H9 (cell line): ENCODE measurements at regions not wholly inside any gene's neighbourhood (a gene's known extent, or its start where the extent isn't known, plus 50 kb on each side); places are given as distances from the start of the nearest gene placed in this dataset.

Experiments used
- DNase-seq: peaks from one replicate; pipeline ENCODE4 v3.0.0-alpha.2; 2017
- H2AFZ ChIP-seq: one replicate; pipeline ENCODE4 v1.6.1; 2013; ENCODE audit warnings: mild to moderate bottlenecking, low read length, control low read depth, moderate library complexity
- H2AK5ac ChIP-seq: 2 replicates; pipeline ENCODE4 v1.6.1; 2013; ENCODE audit warnings: low read length, control low read depth, mixed read lengths; ENCODE audit not compliant: insufficient read length
- H2BK120ac ChIP-seq: one replicate; pipeline ENCODE4 v1.6.1; 2013; ENCODE audit warnings: low read depth, mild to moderate bottlenecking, low read length, control low read depth, inconsistent platforms; ENCODE audit not compliant: poor library complexity, severe bottlenecking
- H2BK12ac ChIP-seq: 2 replicates; pipeline ENCODE4 v1.6.1; 2013; ENCODE audit warnings: low read length, control low read depth, mixed read lengths, low read depth; ENCODE audit not compliant: insufficient read length
- H2BK15ac ChIP-seq: 2 replicates; pipeline ENCODE4 v1.6.1; 2013; ENCODE audit warnings: low read depth, low read length, control low read depth
- H2BK20ac ChIP-seq: one replicate; pipeline ENCODE4 v1.6.1; 2013; ENCODE audit warnings: low read depth, mild to moderate bottlenecking, low read length, control low read depth, inconsistent platforms; ENCODE audit not compliant: poor library complexity, severe bottlenecking
- H2BK5ac ChIP-seq: 2 replicates; pipeline ENCODE4 v1.6.1; 2013; ENCODE audit warnings: low read length, control low read depth, mixed read lengths; ENCODE audit not compliant: insufficient read length
- H3K14ac ChIP-seq: 2 replicates; pipeline ENCODE4 v1.6.1; 2013; ENCODE audit warnings: low read length, control low read depth; ENCODE audit not compliant: insufficient read depth
- H3K18ac ChIP-seq: 2 replicates; pipeline ENCODE4 v1.6.1; 2013; ENCODE audit warnings: low read depth, mild to moderate bottlenecking, mixed read lengths, low read length, control low read depth; ENCODE audit not compliant: insufficient read length
- H3K23ac ChIP-seq: 2 replicates; pipeline ENCODE4 v1.6.1; 2013; ENCODE audit warnings: low read length, control low read depth, mixed read lengths, low read depth; ENCODE audit not compliant: insufficient read length
- H3K23me2 ChIP-seq: 2 replicates; pipeline ENCODE4 v1.6.1; 2013; ENCODE audit warnings: low read depth, mild to moderate bottlenecking, mixed read lengths, low read length, control low read depth; ENCODE audit not compliant: insufficient read length, poor library complexity, severe bottlenecking
- H3K27ac ChIP-seq: 2 replicates; pipeline ENCODE4 v1.5.1; 2013; ENCODE audit warnings: low read length, control low read depth, mixed read lengths, low read depth; ENCODE audit not compliant: insufficient read length
- H3K27me3 ChIP-seq: 2 replicates; pipeline ENCODE4 v1.6.1; 2013; ENCODE audit warnings: low read length, control low read depth, inconsistent platforms; ENCODE audit not compliant: insufficient read depth
- H3K4ac ChIP-seq: 2 replicates; pipeline ENCODE4 v1.6.1; 2013; ENCODE audit warnings: low read depth, mild to moderate bottlenecking, control low read depth, inconsistent platforms, low read length, moderate library complexity
- H3K4me1 ChIP-seq: 2 replicates; pipeline ENCODE4 v1.6.1; 2013; ENCODE audit warnings: low read length, control low read depth, inconsistent platforms; ENCODE audit not compliant: insufficient read depth
- H3K4me2 ChIP-seq: 2 replicates; pipeline ENCODE4 v1.6.1; 2013; ENCODE audit warnings: low read length, control low read depth, mixed read lengths; ENCODE audit not compliant: insufficient read length, insufficient read depth
- H3K56ac ChIP-seq: 2 replicates; pipeline ENCODE4 v1.6.1; 2013; ENCODE audit warnings: low read depth, mild to moderate bottlenecking, mixed read lengths, low read length, control low read depth; ENCODE audit not compliant: insufficient read length
- H3K79me1 ChIP-seq: 2 replicates; pipeline ENCODE4 v1.6.1; 2013; ENCODE audit warnings: low read depth, mild to moderate bottlenecking, moderate library complexity, low read length, control low read depth, inconsistent platforms; ENCODE audit not compliant: insufficient read depth, poor library complexity, severe bottlenecking
- H3K79me2 ChIP-seq: 2 replicates; pipeline ENCODE4 v1.6.1; 2013; ENCODE audit warnings: low read length, control low read depth, inconsistent platforms; ENCODE audit not compliant: insufficient read depth
- H3K9ac ChIP-seq: 2 replicates; pipeline ENCODE4 v1.6.1; 2013; ENCODE audit warnings: low read length, control low read depth, mixed read lengths; ENCODE audit not compliant: insufficient read length; ENCODE audit errors: extremely low read depth
- H3K9me3 ChIP-seq: one replicate; pipeline ENCODE4 v1.6.1; 2013; ENCODE audit warnings: low read depth, low read length, inconsistent platforms; ENCODE audit not compliant: control insufficient read depth
- H3T11ph ChIP-seq: one replicate; pipeline ENCODE4 v1.6.1; 2013; ENCODE audit warnings: mild to moderate bottlenecking, low read length, control low read depth, inconsistent platforms
- H4K20me1 ChIP-seq: one replicate; pipeline ENCODE4 v1.6.1; 2013; ENCODE audit not compliant: control insufficient read depth, insufficient read length, insufficient read depth
- H4K5ac ChIP-seq: 2 replicates; pipeline ENCODE4 v1.6.1; 2013; ENCODE audit warnings: low read depth, mild to moderate bottlenecking, mixed read lengths, low read length, control low read depth; ENCODE audit not compliant: insufficient read length
- H4K8ac ChIP-seq: replicated peaks from 2 replicates; pipeline ENCODE4 v1.6.1; 2013; ENCODE audit warnings: low read length, control low read depth, mixed read lengths, low read depth; ENCODE audit not compliant: insufficient read length
- H4K91ac ChIP-seq: 2 replicates; pipeline ENCODE4 v1.6.1; 2013; ENCODE audit warnings: low read depth, mild to moderate bottlenecking, moderate library complexity, mixed read lengths, low read length, control low read depth; ENCODE audit not compliant: insufficient read length
- H3K27ac Mint-ChIP-seq, 3 experiments: 2 replicates in 2 of 3; 3 replicates in 1 of 3; pipeline ENCODE4 v1.8.0; 2020 to 2021; ENCODE audit warnings: mixed read lengths in 3 of 3, mild to moderate bottlenecking in 1 of 3, moderate library complexity in 1 of 3
- H3K27me3 Mint-ChIP-seq: 2 replicates; pipeline ENCODE4 v1.8.0; 2021; ENCODE audit warnings: low read depth, mild to moderate bottlenecking, moderate library complexity, mixed read lengths
- H3K36me3 Mint-ChIP-seq, 3 experiments: 2 replicates in 2 of 3; 3 replicates in 1 of 3; pipeline ENCODE4 v1.8.0; 2020 to 2021; ENCODE audit warnings: low read depth in 3 of 3, mixed read lengths in 3 of 3; ENCODE audit not compliant: insufficient read depth in 1 of 3
- H3K4me1 Mint-ChIP-seq, 2 experiments: 2 replicates each; pipeline ENCODE4 v1.8.0; 2020; ENCODE audit warnings: mixed read lengths in 2 of 2
- H3K4me3 Mint-ChIP-seq, 2 experiments: 2 replicates in 1 of 2; 3 replicates in 1 of 2; pipeline ENCODE4 v1.8.0; 2020 to 2021; ENCODE audit warnings: mild to moderate bottlenecking in 2 of 2, mixed read lengths in 2 of 2, moderate library complexity in 1 of 2
- H3K9me3 Mint-ChIP-seq, 2 experiments: 2 replicates in 1 of 2; 3 replicates in 1 of 2; pipeline ENCODE4 v1.8.0; 2020; ENCODE audit warnings: mild to moderate bottlenecking in 2 of 2, mixed read lengths in 2 of 2, moderate library complexity in 1 of 2
- WGBS: extraction: QIAGEN DNeasy Blood & Tissue Kit; methylation state at CpG from one replicate; pipeline ENCODE4 v1.1.7; 2013; ENCODE audit warnings: missing lambda C conversion rate, low lambda C conversion rate, mixed read lengths; ENCODE audit not compliant: insufficient read length; ENCODE audit errors: extremely low coverage; 5-methylcytosine and 5-hydroxymethylcytosine counted together
- TF ChIP-seq, protein P1 (sequence below): fragments of 200-600 bp; sonication (generic); conservative IDR thresholded peaks from 3 replicates; pipeline ENCODE4 v1.8.0; 2021; ENCODE audit warnings: antibody characterized with exemption, mild to moderate bottlenecking

DNA sequence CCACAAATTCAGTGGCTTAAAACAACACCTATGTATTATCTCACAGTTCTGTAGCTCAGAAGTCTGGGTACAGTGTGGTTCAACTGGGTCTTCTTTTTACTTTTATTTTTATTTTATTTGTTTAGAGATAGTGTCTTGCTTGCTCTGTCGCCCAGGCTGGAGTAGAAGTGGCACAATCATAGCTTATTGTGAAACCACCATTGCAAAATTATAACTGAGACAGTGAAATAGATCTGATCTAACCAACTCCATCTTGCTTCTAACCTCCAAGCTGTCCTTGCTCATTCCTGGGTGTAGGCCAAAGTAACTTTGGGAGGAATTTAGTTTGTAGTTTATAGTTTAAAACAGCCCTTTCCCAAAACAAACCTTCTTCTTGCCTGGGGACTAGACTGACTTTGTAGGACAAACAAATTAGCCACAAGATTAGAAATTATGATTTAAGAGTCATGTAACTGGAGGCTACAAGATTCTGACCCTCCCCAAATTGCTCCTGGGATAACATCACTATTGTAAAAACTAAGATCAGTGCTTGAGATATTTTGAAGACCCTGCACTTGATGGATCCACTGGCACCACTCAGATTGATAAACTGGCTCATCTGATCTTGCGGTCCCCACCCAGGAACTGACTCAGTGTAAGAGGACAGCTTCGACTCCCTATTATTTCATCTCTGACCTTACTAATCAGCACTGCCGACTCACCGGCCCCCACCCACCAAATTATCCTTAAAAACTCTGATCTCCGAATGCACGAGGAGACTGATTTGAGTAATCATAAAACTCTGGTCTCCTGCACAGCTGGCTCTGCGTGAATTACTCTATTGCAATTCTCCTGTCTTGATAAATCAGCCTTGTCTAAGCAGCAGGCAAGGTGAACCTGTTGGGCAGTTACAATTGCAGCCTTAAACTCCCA, 193.4 kb upstream of the CDYL start:
- H2BK5ac ChIP-seq, result no peak overlapping the region
- no peaks in the 10 kb centered on the region for H4K20me1 ChIP-seq
- no peak overlapping the region for H2BK20ac ChIP-seq
- H3K79me2 ChIP-seq, result no peaks in the 10 kb centered on the region
- no peaks in the 10 kb centered on the region for H3K9me3 Mint-ChIP-seq
- H3T11ph ChIP-seq, result no peak overlapping the region
- H3K9ac ChIP-seq, result no peak overlapping the region
- H3K18ac ChIP-seq, result no peak overlapping the region
- H2AK5ac ChIP-seq, result no peak overlapping the region
- H3K27me3 Mint-ChIP-seq, result no peaks in the 10 kb centered on the region; the same call in 1 of the 2 replicates
- no peaks in the 10 kb centered on the region for H3K4me1 ChIP-seq
- H3K27ac Mint-ChIP-seq, result no peak overlapping the region
- TF ChIP-seq, protein P1, sequence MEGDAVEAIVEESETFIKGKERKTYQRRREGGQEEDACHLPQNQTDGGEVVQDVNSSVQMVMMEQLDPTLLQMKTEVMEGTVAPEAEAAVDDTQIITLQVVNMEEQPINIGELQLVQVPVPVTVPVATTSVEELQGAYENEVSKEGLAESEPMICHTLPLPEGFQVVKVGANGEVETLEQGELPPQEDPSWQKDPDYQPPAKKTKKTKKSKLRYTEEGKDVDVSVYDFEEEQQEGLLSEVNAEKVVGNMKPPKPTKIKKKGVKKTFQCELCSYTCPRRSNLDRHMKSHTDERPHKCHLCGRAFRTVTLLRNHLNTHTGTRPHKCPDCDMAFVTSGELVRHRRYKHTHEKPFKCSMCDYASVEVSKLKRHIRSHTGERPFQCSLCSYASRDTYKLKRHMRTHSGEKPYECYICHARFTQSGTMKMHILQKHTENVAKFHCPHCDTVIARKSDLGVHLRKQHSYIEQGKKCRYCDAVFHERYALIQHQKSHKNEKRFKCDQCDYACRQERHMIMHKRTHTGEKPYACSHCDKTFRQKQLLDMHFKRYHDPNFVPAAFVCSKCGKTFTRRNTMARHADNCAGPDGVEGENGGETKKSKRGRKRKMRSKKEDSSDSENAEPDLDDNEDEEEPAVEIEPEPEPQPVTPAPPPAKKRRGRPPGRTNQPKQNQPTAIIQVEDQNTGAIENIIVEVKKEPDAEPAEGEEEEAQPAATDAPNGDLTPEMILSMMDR, result no peak
- H3K79me1 ChIP-seq, result no peaks in the 10 kb centered on the region
- no peak overlapping the region for H2BK120ac ChIP-seq
- no peak overlapping the region for H4K8ac ChIP-seq
- H3K23me2 ChIP-seq, result no peaks in the 10 kb centered on the region
- no peak overlapping the region for H3K14ac ChIP-seq
- no CpG with 5 or more reads among the region's 8 CpGs for WGBS
- no peak overlapping the region for H3K23ac ChIP-seq
- no peak for DNase-seq
- no peak overlapping the region for H4K5ac ChIP-seq
- no peak overlapping the region for H3K4me2 ChIP-seq
- no peaks in the 10 kb centered on the region for H3K27me3 ChIP-seq
- H2BK15ac ChIP-seq, result no peak overlapping the region
- no peak overlapping the region for H3K56ac ChIP-seq
- H3K9me3 ChIP-seq, result no peaks in the 10 kb centered on the region
- H3K4me3 Mint-ChIP-seq, result no peak overlapping the region
- no peak overlapping the region for H3K4ac ChIP-seq
- no peaks in the 10 kb centered on the region; a peak in 1 of 7 replicates for H3K36me3 Mint-ChIP-seq
- no peak overlapping the region for H4K91ac ChIP-seq
- H2AFZ ChIP-seq, result no peak overlapping the region
- peaks cover 0 to 5% of the 10 kb centered on the region in 2 experiments; a peak in 1 of 4 replicates for H3K4me1 Mint-ChIP-seq
- H2BK12ac ChIP-seq, result no peak overlapping the region
- no peak overlapping the region for H3K27ac ChIP-seq
